ENCODE measurements at regions not wholly inside any gene's neighbourhood (a gene's known extent, or its start where the extent isn't known, plus 50 kb on each side); places are given as distances from the start of the nearest gene placed in this dataset.

GRCh38 chr13:105871768-105872167 lies 663.7 kb downstream of the EFNB2 start:
- no peak for DNase-seq
- WGBS, 2 experiments (ENCODE audit: insufficient coverage in 1 of 2, insufficient read length in 1 of 2): 40 to 53% methylated on average over 1 of the region's 1 CpG

GRCh38 chr13:105871326-105871725 lies 664.1 kb downstream of the EFNB2 start:
- Mint-ChIP-seq H3K4me1 (peaks cover 19% of the 10 kb centered on the region), H3K9me3 (peaks cover 3% of the 10 kb centered on the region), H3K27ac (peak overlapping the region; percentile 88), H3K27me3 (ENCODE audit: insufficient read depth) (no peaks in the 10 kb centered on the region), H3K36me3 (ENCODE audit: low read depth) (no peaks in the 10 kb centered on the region), H3K4me3 (no peak overlapping the region)
- no peak for DNase-seq
- no peaks in the 10 kb centered on the region for H3K36me3 ChIP-seq (ENCODE audit: control insufficient read depth, insufficient read depth, low read length)
- H3K4me1 ChIP-seq (ENCODE audit: control insufficient read depth, insufficient read depth, low read length): peaks cover 8% of the 10 kb centered on the region
- H3K9ac ChIP-seq (ENCODE audit: extremely low read depth, low read length, poor library complexity, severe bottlenecking): peak overlapping the region; percentile 41
- TF ChIP-seq CTCF (conservative IDR thresholded peaks at IDR 0.05): no peak
- 53% methylated on average over 2 of the region's 2 CpGs; no CpG with 5 or more reads in 1 of the 2 experiments for WGBS, 2 experiments (ENCODE audit: insufficient coverage in 1 of 2, insufficient read length in 1 of 2)
- no peaks in the 10 kb centered on the region for H3K9me3 ChIP-seq (ENCODE audit: control insufficient read depth, low read length)
- H3K4me3 ChIP-seq (ENCODE audit: low read length): peak overlapping the region; percentile 16
- no peaks in the 10 kb centered on the region for H3K27me3 ChIP-seq (ENCODE audit: control insufficient read depth, insufficient read depth, low read length, poor library complexity, severe bottlenecking)
- no peak overlapping the region for H3K27ac ChIP-seq (ENCODE audit: low read depth, low read length)

More at GRCh38 chr13:105871768-105872167, 663.7 kb downstream of the EFNB2 start:
- Mint-ChIP-seq H3K27me3 (ENCODE audit: insufficient read depth) (no peaks in the 10 kb centered on the region), H3K36me3 (ENCODE audit: low read depth) (no peaks in the 10 kb centered on the region), H3K27ac (peak overlapping the region; percentile 88), H3K4me1 (peaks cover 19% of the 10 kb centered on the region), H3K4me3 (no peak overlapping the region), H3K9me3 (peaks cover 3% of the 10 kb centered on the region)
- TF ChIP-seq CTCF (conservative IDR thresholded peaks at IDR 0.05): no peak
- no peaks in the 10 kb centered on the region for H3K36me3 ChIP-seq (ENCODE audit: control insufficient read depth, insufficient read depth, low read length)
- peak overlapping the region; percentile 16 for H3K4me3 ChIP-seq (ENCODE audit: low read length)
- H3K9ac ChIP-seq (ENCODE audit: extremely low read depth, low read length, poor library complexity, severe bottlenecking): peak overlapping the region; percentile 41
- H3K27ac ChIP-seq (ENCODE audit: low read depth, low read length): no peak overlapping the region
- H3K9me3 ChIP-seq (ENCODE audit: control insufficient read depth, low read length): no peaks in the 10 kb centered on the region
- H3K27me3 ChIP-seq (ENCODE audit: control insufficient read depth, insufficient read depth, low read length, poor library complexity, severe bottlenecking): no peaks in the 10 kb centered on the region
- H3K4me1 ChIP-seq (ENCODE audit: control insufficient read depth, insufficient read depth, low read length): peaks cover 8% of the 10 kb centered on the region

GRCh38 chr13:105863300-105863920 lies 672.1 kb downstream of the EFNB2 start:
- WGBS, 2 experiments (ENCODE audit: insufficient coverage in 1 of 2, insufficient read length in 1 of 2): 97% methylated on average over 5 of the region's 5 CpGs; no CpG with 5 or more reads in 1 of the 2 experiments
- H3K27ac Mint-ChIP-seq: no peak overlapping the region
- H3K27me3 ChIP-seq (ENCODE audit: control insufficient read depth, insufficient read depth, low read length, poor library complexity, severe bottlenecking): no peaks in the 10 kb centered on the region
- H3K27me3 Mint-ChIP-seq (ENCODE audit: insufficient read depth): peaks cover 2% of the 10 kb centered on the region
- no peaks in the 10 kb centered on the region for H3K36me3 ChIP-seq (ENCODE audit: control insufficient read depth, insufficient read depth, low read length)
- H3K4me1 ChIP-seq (ENCODE audit: control insufficient read depth, insufficient read depth, low read length): no peaks in the 10 kb centered on the region
- H3K9me3 Mint-ChIP-seq: peaks cover 5% of the 10 kb centered on the region
- H3K4me1 Mint-ChIP-seq: no peaks in the 10 kb centered on the region
- no peaks in the 10 kb centered on the region for H3K9me3 ChIP-seq (ENCODE audit: control insufficient read depth, low read length)
- TF ChIP-seq CTCF (conservative IDR thresholded peaks at IDR 0.05): no peak
- H3K27ac ChIP-seq (ENCODE audit: low read depth, low read length): no peak overlapping the region
- no peak overlapping the region for H3K9ac ChIP-seq (ENCODE audit: extremely low read depth, low read length, poor library complexity, severe bottlenecking)
- no peak for DNase-seq
- H3K4me3 ChIP-seq (ENCODE audit: low read length): no peak overlapping the region
- no peak overlapping the region for H3K4me3 Mint-ChIP-seq
- H3K36me3 Mint-ChIP-seq (ENCODE audit: low read depth): no peaks in the 10 kb centered on the region

All from endodermal cell (in vitro differentiated cells).